GM21786 (cell line): ENCODE measurements at regions not wholly inside any gene's neighbourhood (a gene's known extent, or its start where the extent isn't known, plus 50 kb on each side); places are given as distances from the start of the nearest gene placed in this dataset.

Source experiments
- ATAC-seq: cut with Tn5 transposase; IDR thresholded peaks from one replicate; pipeline ENCODE4 v1.9.1; 2021; ENCODE audit not compliant: unreplicated experiment

GRCh38 chr7:17477182-17477581 lies 178.7 kb downstream of the AHR start:
- no peak for ATAC-seq

DNA sequence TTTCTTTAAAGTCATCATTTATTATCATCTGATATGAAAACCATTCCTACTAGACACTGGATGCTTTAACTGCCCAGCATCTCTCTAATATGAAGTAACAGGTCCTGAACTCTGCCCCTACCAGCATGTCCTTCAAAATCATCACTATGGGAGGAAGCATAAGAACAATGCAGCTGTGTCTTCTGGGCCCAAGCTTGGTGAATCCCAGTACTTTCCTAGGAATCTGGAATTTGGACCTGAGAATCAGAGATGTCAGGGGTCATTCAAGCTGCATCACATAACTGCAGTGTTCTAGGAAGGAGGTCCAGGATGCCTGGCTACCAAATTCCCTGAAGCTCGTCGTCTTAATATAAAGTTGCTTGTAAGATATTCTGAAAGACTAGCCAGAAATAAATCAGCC lies 182.7 kb downstream of the AHR start:
- ATAC-seq: no peak

GRCh38 chr7:17485368-17485767 lies 186.9 kb downstream of the AHR start:
- ATAC-seq: no peak

GRCh38 chr7:17485904-17486303 lies 187.5 kb downstream of the AHR start:
- ATAC-seq: no peak

- ATAC-seq: no peak
These were observed 188.4 kb downstream of the AHR start for GRCh38 chr7:17486835-17487234.

GRCh38 chr7:17487343-17487742 lies 188.9 kb downstream of the AHR start:
- ATAC-seq: no peak

GRCh38 chr7:17488829-17489228 lies 190.4 kb downstream of the AHR start:
- ATAC-seq: no peak

- no peak for ATAC-seq
These were observed 191.5 kb downstream of the AHR start for GRCh38 chr7:17489961-17490360.

- ATAC-seq: no peak
These were observed 192.4 kb downstream of the AHR start for GRCh38 chr7:17490825-17491224.

- peak; percentile 70 for ATAC-seq
These were observed 194.0 kb downstream of the AHR start for GRCh38 chr7:17492437-17492836.

DNA sequence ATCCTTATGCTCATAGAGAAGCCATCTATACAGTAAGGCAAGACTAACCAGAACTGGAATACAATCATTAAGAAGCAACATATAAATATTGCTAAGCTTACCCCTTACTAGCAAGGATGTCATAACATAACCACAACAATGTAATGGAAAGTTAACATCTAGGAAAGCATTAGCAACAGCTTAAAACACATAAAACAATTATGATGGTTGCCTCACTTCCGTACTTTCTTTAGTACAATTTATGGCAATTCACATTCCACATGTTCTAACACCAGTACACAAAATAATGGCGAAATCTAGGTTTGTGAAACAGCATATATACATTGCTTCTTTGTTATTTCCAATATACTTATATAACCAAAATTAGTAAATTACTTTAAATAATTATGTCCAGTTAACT lies 195.0 kb downstream of the AHR start:
- no peak for ATAC-seq

DNA sequence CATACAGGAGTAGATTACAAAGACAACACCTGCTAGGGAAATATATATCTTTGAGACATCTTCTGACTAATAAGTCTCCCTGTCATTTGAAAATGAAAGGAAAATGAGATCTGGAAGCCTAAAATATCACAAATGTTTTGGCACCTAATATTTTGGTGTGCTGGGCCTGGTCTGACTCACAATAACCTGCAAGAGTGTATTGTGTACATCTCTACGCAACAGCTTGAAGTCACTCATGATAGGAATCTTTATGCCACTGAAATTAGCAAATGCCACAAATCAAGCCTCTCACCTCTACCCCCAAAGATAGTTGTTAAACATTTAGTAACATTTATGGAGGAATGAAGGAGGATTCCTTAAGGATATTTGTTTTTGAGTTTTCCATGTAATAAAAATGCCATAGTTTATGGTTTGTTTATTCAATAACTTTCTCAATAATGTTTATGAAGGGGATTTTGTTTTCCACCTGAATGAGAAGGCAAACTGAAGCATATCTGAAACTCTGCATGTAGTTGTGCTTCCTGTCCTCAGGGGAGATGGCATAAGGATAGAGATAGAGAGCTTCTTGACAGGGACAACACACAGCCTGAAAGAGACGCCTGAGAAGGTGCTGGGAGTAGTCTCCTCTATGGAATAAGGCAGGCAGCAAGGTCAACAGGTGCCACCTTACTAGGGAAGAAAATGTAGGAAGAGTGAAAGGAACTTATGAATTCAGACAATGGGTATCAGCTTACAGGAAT lies 197.4 kb downstream of the AHR start:
- ATAC-seq: no peak

DNA sequence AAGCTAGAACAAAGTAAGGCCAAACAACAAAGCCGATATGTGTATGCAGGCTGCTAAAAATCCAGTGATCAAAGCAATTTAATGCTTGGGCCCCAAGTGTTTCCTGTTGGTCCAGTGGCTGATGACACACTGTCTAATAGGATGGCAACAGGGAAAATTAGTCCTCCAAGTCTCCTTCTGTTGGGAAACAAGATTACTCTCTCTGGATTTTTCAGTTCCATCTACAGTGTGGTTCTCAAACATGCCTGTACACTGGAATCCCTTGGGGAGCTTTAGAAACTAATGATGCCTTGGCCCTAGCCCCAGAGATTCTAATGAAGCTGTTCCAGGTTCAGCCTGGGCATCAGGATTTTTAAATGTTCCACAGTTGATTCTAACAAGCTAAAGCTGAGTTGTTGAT lies 198.7 kb downstream of the AHR start:
- ATAC-seq: no peak

DNA sequence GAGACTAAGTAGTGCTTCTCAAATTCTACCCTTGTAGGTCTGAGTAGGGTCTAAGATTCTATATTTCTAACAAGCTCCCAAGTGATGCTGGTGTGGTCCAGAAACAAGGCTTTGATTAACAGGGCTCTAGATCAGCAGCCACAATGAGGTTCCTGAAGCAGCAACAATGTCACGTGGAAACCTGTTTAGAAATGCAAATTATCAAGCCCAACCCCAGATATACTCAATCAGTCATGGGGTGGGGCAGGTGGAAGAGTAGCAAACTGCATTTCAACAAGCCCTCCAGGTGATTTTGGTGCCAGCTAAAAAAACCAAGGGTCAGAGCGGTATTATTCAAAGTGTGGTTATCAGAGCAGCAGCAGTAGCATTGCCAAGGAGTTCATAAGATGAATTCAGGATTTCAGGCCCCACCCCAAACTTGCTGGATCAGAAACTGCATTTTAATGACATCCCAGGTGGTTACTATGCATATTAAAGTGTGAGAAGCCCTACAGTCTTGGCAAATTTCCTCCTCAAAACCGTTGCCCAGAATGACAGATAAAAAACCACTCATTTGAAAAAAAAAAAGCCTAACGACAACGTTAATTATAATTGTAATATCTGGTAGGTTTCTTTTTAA lies 199.2 kb downstream of the AHR start:
- ATAC-seq: no peak

DNA sequence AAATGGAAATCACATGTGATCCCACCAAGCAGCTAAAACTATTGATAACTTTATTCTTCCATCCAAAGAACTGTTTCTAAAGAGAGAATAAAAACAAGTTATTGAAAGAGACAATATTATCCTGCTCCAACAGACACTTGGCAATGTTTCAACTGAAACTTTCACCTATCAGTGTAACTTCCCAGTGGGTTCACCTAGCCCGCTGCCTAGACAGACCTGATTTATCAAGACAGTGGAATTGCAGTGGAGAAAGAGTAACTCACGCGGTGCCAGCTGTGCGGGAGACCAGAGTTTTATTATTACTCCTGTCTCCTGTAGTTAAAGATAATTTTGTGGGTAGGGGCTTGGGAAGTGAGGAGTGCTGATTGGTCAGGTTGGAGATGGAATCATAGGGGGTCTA lies 199.8 kb downstream of the AHR start:
- no peak for ATAC-seq

DNA sequence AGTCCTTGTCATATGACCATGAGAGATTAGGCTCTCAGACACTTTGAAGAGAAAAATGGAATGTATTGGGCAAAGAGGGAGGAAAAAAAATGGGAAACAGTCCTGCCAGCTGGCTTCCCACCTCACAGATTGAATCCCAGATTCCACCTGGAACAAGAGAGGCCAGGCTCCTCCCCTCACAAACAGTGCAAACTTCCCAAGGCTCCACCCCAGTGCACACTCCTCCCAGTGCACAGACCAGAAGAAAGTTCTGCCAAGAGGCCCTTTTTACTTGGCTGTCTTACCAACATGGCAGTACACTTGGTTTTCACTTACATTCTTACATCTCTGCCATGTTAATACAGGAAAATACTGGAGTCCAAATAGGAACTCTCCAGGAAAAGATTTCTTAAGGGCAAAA lies 202.3 kb downstream of the AHR start:
- ATAC-seq: no peak

- ATAC-seq: no peak
These were observed 203.2 kb downstream of the AHR start for GRCh38 chr7:17501441-17502212.

- ATAC-seq: no peak
These were observed 204.0 kb downstream of the AHR start for GRCh38 chr7:17502213-17503060.

GRCh38 chr7:17506095-17506494 lies 207.6 kb downstream of the AHR start:
- ATAC-seq: peak; percentile 83

GRCh38 chr7:17506596-17506995 lies 208.1 kb downstream of the AHR start:
- no peak for ATAC-seq

DNA sequence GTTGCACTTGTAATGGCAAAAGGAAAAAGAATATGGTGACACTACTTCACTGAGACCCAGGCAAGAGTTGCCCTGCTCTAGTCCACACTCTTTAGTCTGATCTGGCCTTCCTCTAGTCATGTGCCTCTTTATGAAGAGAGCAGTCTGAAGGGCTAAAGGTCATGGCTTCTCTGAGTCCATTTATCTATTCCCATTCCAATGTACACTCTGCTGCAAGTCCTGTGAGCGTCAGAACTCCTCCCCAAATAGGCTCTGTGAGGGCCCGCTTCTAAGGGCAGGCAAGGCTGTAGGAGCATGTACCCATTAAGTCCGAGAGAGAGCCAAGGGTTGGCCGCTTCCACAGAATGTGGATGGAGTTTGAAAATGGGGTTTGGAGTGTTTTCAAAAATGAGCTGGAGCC lies 209.3 kb downstream of the AHR start:
- ATAC-seq: no peak
